GM23338 (cell line): ENCODE measurements at regions not wholly inside any gene's neighbourhood (a gene's known extent, or its start where the extent isn't known, plus 50 kb on each side); places are given as distances from the start of the nearest gene placed in this dataset.

Source experiments
- ATAC-seq: fragments of 200-7000 bp; cut with Tn5 transposase; 3 replicates; pipeline ENCODE4 v1.9.1; 2020
- DNase-seq: peaks from one replicate; pipeline ENCODE4 v3.0.0-alpha.2; 2015; ENCODE audit warnings: low spot score
- H2AFZ ChIP-seq: fragments of 200-600 bp; sonication (generic); 2 replicates; pipeline ENCODE4 v1.8.0; 2016; ENCODE audit warnings: antibody characterized with exemption, mild to moderate bottlenecking, moderate library complexity
- H3F3A ChIP-seq: fragments of 200-600 bp; sonication (generic); replicated peaks from 2 replicates; pipeline ENCODE4 v1.8.0; 2017; ENCODE audit warnings: antibody characterized with exemption, mixed run types, low read depth
- H3K27ac ChIP-seq: fragments of 200-600 bp; sonication (generic); 2 replicates; pipeline ENCODE4 v1.6.1; 2016; ENCODE audit warnings: low read depth
- H3K27me3 ChIP-seq: fragments of 200-600 bp; sonication (generic); 2 replicates; pipeline ENCODE4 v1.8.0; 2016; ENCODE audit warnings: mild to moderate bottlenecking, mixed run types, moderate library complexity; ENCODE audit not compliant: insufficient read depth
- H3K36me3 ChIP-seq: fragments of 200-600 bp; sonication (generic); 2 replicates; pipeline ENCODE4 v1.8.0; 2016; ENCODE audit warnings: mild to moderate bottlenecking; ENCODE audit not compliant: insufficient read depth
- H3K4me1 ChIP-seq: fragments of 200-600 bp; sonication (generic); 2 replicates; pipeline ENCODE4 v1.8.0; 2016; ENCODE audit warnings: mild to moderate bottlenecking, moderate library complexity; ENCODE audit not compliant: insufficient read depth
- H3K4me2 ChIP-seq: fragments of 200-600 bp; sonication (generic); 2 replicates; pipeline ENCODE4 v1.7.1; 2017; ENCODE audit warnings: mixed run types
- H3K4me3 ChIP-seq: fragments of 200-600 bp; sonication (generic); 2 replicates; pipeline ENCODE4 v1.6.1; 2016; ENCODE audit warnings: mixed run types
- H3K79me2 ChIP-seq: fragments of 200-600 bp; sonication (generic); replicated peaks from 2 replicates; pipeline ENCODE4 v1.8.0; 2017; ENCODE audit warnings: mild to moderate bottlenecking; ENCODE audit not compliant: insufficient read depth
- H3K9me2 ChIP-seq: fragments of 200-600 bp; sonication (generic); 2 replicates; pipeline ENCODE4 v1.8.0; 2017; ENCODE audit not compliant: insufficient read depth
- H4K20me1 ChIP-seq: fragments of 200-600 bp; sonication (generic); replicated peaks from 2 replicates; pipeline ENCODE4 v1.8.0; 2017; ENCODE audit warnings: mild to moderate bottlenecking; ENCODE audit not compliant: insufficient read depth
- H3K27ac Mint-ChIP-seq: 2 replicates; pipeline ENCODE4 v1.8.0; 2020; ENCODE audit warnings: inconsistent platforms, mild to moderate bottlenecking, moderate library complexity, mixed read lengths
- H3K27me3 Mint-ChIP-seq: 3 replicates; pipeline ENCODE4 v1.8.0; 2022; ENCODE audit warnings: low read depth, mild to moderate bottlenecking, moderate library complexity, mixed read lengths, inconsistent platforms; ENCODE audit not compliant: insufficient read depth, poor library complexity
- H3K36me3 Mint-ChIP-seq: 3 replicates; pipeline ENCODE4 v1.8.0; 2021; ENCODE audit warnings: low read depth, mild to moderate bottlenecking, inconsistent platforms, moderate library complexity, mixed read lengths
- H3K4me1 Mint-ChIP-seq: 3 replicates; pipeline ENCODE4 v1.8.0; 2020; ENCODE audit warnings: mild to moderate bottlenecking, inconsistent platforms, mixed read lengths
- H3K4me3 Mint-ChIP-seq: 3 replicates; pipeline ENCODE4 v1.8.0; 2021; ENCODE audit warnings: moderate library complexity, mild to moderate bottlenecking, inconsistent platforms, mixed read lengths
- H3K9me3 Mint-ChIP-seq: 3 replicates; pipeline ENCODE4 v1.8.0; 2020; ENCODE audit warnings: moderate library complexity, mild to moderate bottlenecking, inconsistent platforms, mixed read lengths
- CREB1 ChIP-seq: fragments of 250-450 bp; sonication (Bioruptor Pico); IDR thresholded peaks from 2 replicates; pipeline ENCODE4 v1.5.0; 2020; ENCODE audit warnings: low read depth, mild to moderate bottlenecking, moderate library complexity
- CTCF ChIP-seq, 2 experiments: fragments of 200-600 bp in 1 of 2; sonication (generic) in 1 of 2; conservative IDR thresholded peaks; 2 replicates each; pipeline versions ENCODE4 v1.5.1 to v1.6.1; 2016 to 2017; ENCODE audit warnings: antibody characterized with exemption in 2 of 2, low read depth in 2 of 2, mild to moderate bottlenecking in 2 of 2, moderate library complexity in 1 of 2
- EZH2 ChIP-seq: fragments of 200-600 bp; sonication (generic); IDR thresholded peaks from one replicate; pipeline ENCODE4 v1.8.0; 2017; ENCODE audit warnings: antibody characterized with exemption, mild to moderate bottlenecking, low read depth; ENCODE audit not compliant: unreplicated experiment
- EZH2phosphoT487 ChIP-seq: fragments of 200-600 bp; sonication (generic); IDR thresholded peaks from one replicate; pipeline ENCODE4 v1.8.1; 2018; ENCODE audit warnings: antibody characterized with exemption; ENCODE audit not compliant: unreplicated experiment
- JUNB ChIP-seq: IDR thresholded peaks from one replicate; pipeline ENCODE4 v1.6.1; 2016; ENCODE audit warnings: antibody characterized with exemption; ENCODE audit not compliant: unreplicated experiment
- NANOG ChIP-seq: IDR thresholded peaks from 2 replicates; pipeline ENCODE4 v1.6.1; 2016; ENCODE audit warnings: antibody characterized with exemption, borderline replicate concordance
- STAT1 ChIP-seq: IDR thresholded peaks from one replicate; pipeline ENCODE4 v1.6.1; 2016; ENCODE audit warnings: antibody characterized with exemption; ENCODE audit not compliant: unreplicated experiment
- ZNF114 ChIP-seq: fragments of 250-450 bp; sonication (Bioruptor Pico); IDR thresholded peaks from 2 replicates; pipeline ENCODE4 v1.5.0; 2020; ENCODE audit warnings: mild to moderate bottlenecking, moderate library complexity
- ZNF462 ChIP-seq: fragments of 250-450 bp; sonication (Bioruptor Pico); IDR thresholded peaks from 2 replicates; pipeline ENCODE4 v1.5.0; 2020; ENCODE audit warnings: mild to moderate bottlenecking, moderate library complexity

DNA sequence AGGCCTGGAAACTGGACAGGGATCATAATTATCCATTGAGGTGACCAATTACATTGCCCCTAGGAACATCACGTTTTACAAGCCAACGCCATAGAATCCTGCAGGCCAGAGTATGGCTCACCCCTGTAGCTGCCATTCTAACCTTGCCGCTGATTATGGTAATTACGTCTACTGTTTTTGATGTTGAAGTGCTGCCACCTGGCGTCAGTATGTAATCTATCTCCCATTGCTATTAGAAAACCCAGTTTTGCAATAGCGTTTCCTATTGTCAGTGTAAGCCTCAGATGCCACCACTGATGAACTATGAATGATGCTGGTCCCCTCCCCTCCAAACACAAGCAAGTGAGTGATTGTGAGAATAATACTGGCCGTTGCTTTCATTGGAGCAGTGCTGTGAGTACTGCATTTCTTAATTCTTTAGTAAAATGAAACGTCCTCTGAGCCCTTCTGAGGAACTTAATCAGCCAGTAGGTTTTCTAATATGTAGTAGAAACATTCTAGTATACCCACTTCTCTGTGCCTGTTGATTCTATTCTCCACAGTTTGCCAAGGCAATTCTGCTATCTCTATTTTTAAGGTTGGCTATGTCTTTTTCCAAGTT is 100.5 kb upstream of the NMUR2 start (continued):
- TF ChIP-seq ZNF462 (CRISPR knock-in tag) (no peak), EZH2phosphoT487 (no peak), NANOG (peak; percentile 16; the same call in 1 of the 2 replicates), CTCF (conservative IDR thresholded peaks at IDR 0.05; ENCODE audit: low read depth in 2 of 2) (peak; percentile 75 to 85), ZNF114 (CRISPR knock-in tag) (no peak), STAT1 (no peak), EZH2 (no peak), JUNB (no peak)

DNA sequence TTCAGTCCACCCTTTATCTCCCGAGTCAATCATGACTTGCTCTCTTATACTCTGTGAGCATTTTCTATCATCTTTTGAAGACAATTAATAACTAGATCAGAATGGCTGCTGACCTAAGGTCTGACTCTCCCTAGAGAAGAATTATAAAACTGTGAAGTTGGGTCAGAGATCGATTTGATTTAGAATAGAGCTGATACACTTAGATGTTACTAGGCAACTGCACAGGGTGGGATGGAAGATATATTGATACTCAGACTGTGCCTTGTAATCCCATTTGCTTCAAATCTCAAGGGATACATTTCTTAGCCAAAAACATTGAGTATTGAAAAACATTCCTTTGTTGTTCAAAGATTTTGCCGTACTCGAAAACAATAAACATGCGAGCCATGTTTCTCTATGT is 106.0 kb upstream of the NMUR2 start:
- Mint-ChIP-seq H3K4me1 (peaks cover 4% of the 10 kb centered on the region; the same call in 2 of the 3 replicates), H3K4me3 (no peak overlapping the region), H3K36me3 (no peaks in the 10 kb centered on the region), H3K9me3 (no peaks in the 10 kb centered on the region), H3K27ac (no peak overlapping the region), H3K27me3 (peaks cover 4% of the 10 kb centered on the region)
- no peak for ATAC-seq
- Histone ChIP-seq H3K4me1 (no peaks in the 10 kb centered on the region), H4K20me1 (no peaks in the 10 kb centered on the region), H3K4me2 (no peak overlapping the region), H3K79me2 (no peaks in the 10 kb centered on the region), H3K27ac (no peak overlapping the region), H3F3A (no peaks in the 10 kb centered on the region), H3K36me3 (no peaks in the 10 kb centered on the region), H2AFZ (no peak overlapping the region), H3K27me3 (no peaks in the 10 kb centered on the region), H3K4me3 (no peak overlapping the region), H3K9me2 (no peaks in the 10 kb centered on the region)
- DNase-seq, result no peak
- no peak for TF ChIP-seq CREB1 (CRISPR knock-in tag)
- no peak for TF ChIP-seq CTCF (conservative IDR thresholded peaks at IDR 0.05; ENCODE audit: low read depth in 2 of 2)
